Heart left ventricle (tissue), 16 donors: ENCODE measurements at regions not wholly inside any gene's neighbourhood (a gene's known extent, or its start where the extent isn't known, plus 50 kb on each side); places are given as distances from the start of the nearest gene placed in this dataset.

Source experiments
- ATAC-seq, 4 donors: fragments of 200-7000 bp; cut with Tn5 transposase; one replicate each; pipeline ENCODE4 v1.9.1; 2020 to 2022; ENCODE audit warnings: moderate library complexity in 4 of 4, mild to moderate bottlenecking in 3 of 4, moderate number of reproducible peaks in 1 of 4
- DNase-seq, 5 donors: peaks; one replicate each; pipeline ENCODE4 v3.0.0-alpha.2; 2020
- H3K27ac ChIP-seq, 12 donors: fragments of 200-600 bp; sonication (generic) in 4 of 12; one replicate each; pipeline versions ENCODE4 v1.5.0 to v1.8.0; 2016 to 2022; ENCODE audit warnings: mild to moderate bottlenecking in 2 of 12
- H3K27me3 ChIP-seq, 9 donors: fragments of 200-600 bp; sonication (generic) in 2 of 9; one replicate each; pipeline versions ENCODE4 v1.5.1 to v1.8.0; 2016 to 2022; ENCODE audit warnings: mild to moderate bottlenecking in 3 of 9
- H3K36me3 ChIP-seq, 9 donors: fragments of 200-600 bp; sonication (generic) in 2 of 9; one replicate each; pipeline versions ENCODE4 v1.5.0 to v1.8.0; 2018 to 2022; ENCODE audit warnings: mild to moderate bottlenecking in 2 of 9
- H3K4me1 ChIP-seq, 12 donors: fragments of 200-600 bp; sonication (generic) in 4 of 12; one replicate each; pipeline versions ENCODE4 v1.5.0 to v1.8.0; 2016 to 2022; ENCODE audit warnings: mild to moderate bottlenecking in 3 of 12
- H3K4me3 ChIP-seq, 12 donors: fragments of 200-600 bp; sonication (generic) in 4 of 12; one replicate each; pipeline versions ENCODE4 v1.5.0 to v1.8.0; 2017 to 2022; ENCODE audit warnings: mild to moderate bottlenecking in 9 of 12, moderate library complexity in 4 of 12
- H3K9me3 ChIP-seq, 12 donors: fragments of 200-600 bp; sonication (generic) in 4 of 12; one replicate each; pipeline versions ENCODE4 v1.5.0 to v1.8.0; 2016 to 2022; ENCODE audit warnings: mild to moderate bottlenecking in 1 of 12
- POLR2A ChIP-seq, 2 donors: fragments of 450-650 bp; IDR thresholded peaks; one replicate each; pipeline ENCODE4 v1.6.1; 2017; ENCODE audit warnings: antibody characterized with exemption in 2 of 2, mild to moderate bottlenecking in 2 of 2, moderate library complexity in 2 of 2
- WGBS, 4 donors: extraction: QIAGEN DNeasy Blood & Tissue Kit in 2 of 4; methylation state at CpG; one replicate each; pipeline versions ENCODE4 v1.1.5 to v1.1.7; 2013 to 2018; 5-methylcytosine and 5-hydroxymethylcytosine counted together
- intact Hi-C, 10 donors: fragments of 100-400 bp; cut with DNase I; formaldehyde crosslinking; loops; one replicate each; pipeline versions ENCODE4 v1.11.1 to v1.14.2; 2022
- TF ChIP-seq, protein P1 (sequence below), 12 donors: fragments of 200-600 bp; sonication (generic) in 4 of 12; IDR thresholded peaks; one replicate each; pipeline versions ENCODE4 v1.5.0 to v1.8.0; 2018 to 2022; ENCODE audit warnings: antibody characterized with exemption in 12 of 12, mild to moderate bottlenecking in 5 of 12
- donor health status: ischemic (EF 13 %, LVEDD 7.1; RV severe dilation, severe dysfunction).
- donor health status: healthy with polysubstance abuse.
- donor health status: DM: no; HTN: yes; CAD: no.
- donor health status: DM: no; HTN: no; CAD: no.
- donor health status: ischemic (EF 25% LVEDD 6.9; RV normal size, moderate dysfunction).
- donor health status: ischemic (EF 25% LVEDD 5.7; RV mildly dilated, moderate dysfunction).
- donor health status: healthy.
- donor health status: DM: yes; HTN: yes; CAD: no.
- donor health status: ischemic (EF 35%, LVEDD 5.7; RV mildly dilated, moderate dysfunction).
- donor health status: nonischemic (EF 11% LVEDD 7.7; RV severe dilation, severe dysfunction).
- donor health status: DM: yes; HTN: yes; CAD: no.
- donor health status: PGD.
- donor health status: ischemic (EF 29% LVEDD 5.4; RV normal size, mild dysfunction).
- donor health status: nonischemic (EF 23%, LVEDD 6.1; RV moderate dilation, normal function).

DNA sequence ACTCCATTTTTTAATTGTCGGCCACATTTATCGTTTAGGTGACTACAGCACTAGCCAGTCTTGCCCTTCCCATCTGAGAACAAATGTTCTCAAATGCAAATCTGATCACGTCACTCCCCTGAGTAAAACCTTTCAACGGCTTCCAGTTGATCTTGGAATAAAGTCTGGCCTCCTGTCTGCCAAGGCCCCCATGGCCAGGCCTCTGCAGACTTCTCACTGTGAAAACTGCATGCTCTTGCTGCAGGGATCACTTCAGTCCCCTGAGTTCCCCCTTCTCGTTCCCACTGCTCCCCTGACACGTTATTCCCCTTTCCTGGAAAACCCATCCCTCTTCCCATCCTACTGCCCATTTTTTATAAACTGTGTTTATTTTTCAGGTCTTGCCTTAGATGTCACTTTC is 124.1 kb upstream of the NEBL start:
- intact Hi-C loops: loop anchor here in 2 of 10 donors (5.0 to 10.0 kb wide), 2 partner anchors 96 to 129 kb away; no protein-coding TSS in a partner anchor
- Histone ChIP-seq H3K36me3 (no peaks in the 10 kb centered on the region), H3K27me3 (no peaks in the 10 kb centered on the region), H3K27ac (no peak overlapping the region), H3K9me3 (no peaks in the 10 kb centered on the region), H3K4me3 (no peak overlapping the region), H3K4me1 (peaks cover 0 to 12% (median 0%) of the 10 kb centered on the region in 12 donors)
- TF ChIP-seq, protein P1, sequence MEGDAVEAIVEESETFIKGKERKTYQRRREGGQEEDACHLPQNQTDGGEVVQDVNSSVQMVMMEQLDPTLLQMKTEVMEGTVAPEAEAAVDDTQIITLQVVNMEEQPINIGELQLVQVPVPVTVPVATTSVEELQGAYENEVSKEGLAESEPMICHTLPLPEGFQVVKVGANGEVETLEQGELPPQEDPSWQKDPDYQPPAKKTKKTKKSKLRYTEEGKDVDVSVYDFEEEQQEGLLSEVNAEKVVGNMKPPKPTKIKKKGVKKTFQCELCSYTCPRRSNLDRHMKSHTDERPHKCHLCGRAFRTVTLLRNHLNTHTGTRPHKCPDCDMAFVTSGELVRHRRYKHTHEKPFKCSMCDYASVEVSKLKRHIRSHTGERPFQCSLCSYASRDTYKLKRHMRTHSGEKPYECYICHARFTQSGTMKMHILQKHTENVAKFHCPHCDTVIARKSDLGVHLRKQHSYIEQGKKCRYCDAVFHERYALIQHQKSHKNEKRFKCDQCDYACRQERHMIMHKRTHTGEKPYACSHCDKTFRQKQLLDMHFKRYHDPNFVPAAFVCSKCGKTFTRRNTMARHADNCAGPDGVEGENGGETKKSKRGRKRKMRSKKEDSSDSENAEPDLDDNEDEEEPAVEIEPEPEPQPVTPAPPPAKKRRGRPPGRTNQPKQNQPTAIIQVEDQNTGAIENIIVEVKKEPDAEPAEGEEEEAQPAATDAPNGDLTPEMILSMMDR (IDR thresholded peaks at IDR 0.05): no peak
- TF ChIP-seq POLR2A (IDR thresholded peaks at IDR 0.05): no peak
- DNase-seq (no peak), ATAC-seq (peak in 1 of 4 donors; percentile 63)
- 69 to 84% (median 77%) methylated on average over 6 of the region's 6 CpGs for WGBS, 4 donors

DNA sequence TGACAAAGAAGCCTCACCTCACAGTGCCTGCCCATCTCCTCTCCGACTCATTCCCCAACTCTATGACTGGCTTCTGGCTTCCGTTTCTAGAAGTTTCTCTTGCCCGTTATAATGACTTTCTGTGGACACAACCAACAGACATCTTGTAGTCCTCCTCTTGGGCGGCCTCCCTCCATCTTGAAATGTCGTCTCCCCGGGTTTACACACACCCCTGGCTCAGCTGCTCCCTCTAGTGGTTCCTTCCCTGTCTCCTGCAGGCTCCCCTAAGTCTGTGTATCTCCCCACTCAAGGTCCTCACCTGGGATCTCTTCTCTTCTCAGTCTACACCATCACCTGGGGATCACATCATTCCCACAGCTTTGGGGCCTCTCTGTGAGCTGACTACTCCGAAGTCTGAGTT is 123.4 kb upstream of the NEBL start:
- intact Hi-C loops: loop anchor here in 2 of 10 donors (5.0 to 10.0 kb wide), 2 partner anchors 96 to 128 kb away; no protein-coding TSS in a partner anchor
- WGBS, 4 donors: 93 to 96% (median 95%) methylated on average over 7 of the region's 7 CpGs
- H3K9me3 ChIP-seq: no peaks in the 10 kb centered on the region
- TF ChIP-seq, protein P1 (IDR thresholded peaks at IDR 0.05): peak in 8 of 12 donors; percentile 13 to 42 (median 28)
- no peak for TF ChIP-seq POLR2A (IDR thresholded peaks at IDR 0.05)
- H3K4me3 ChIP-seq: no peak overlapping the region
- no peak overlapping the region for H3K27ac ChIP-seq
- H3K27me3 ChIP-seq: no peaks in the 10 kb centered on the region
- peak in 2 of 5 donors; percentile 37 to 38 for DNase-seq
- H3K4me1 ChIP-seq: peaks cover 0 to 12% (median 0%) of the 10 kb centered on the region in 12 donors
- H3K36me3 ChIP-seq: no peaks in the 10 kb centered on the region
- peak in 3 of 4 donors; percentile 52 to 68 (median 54) for ATAC-seq

DNA sequence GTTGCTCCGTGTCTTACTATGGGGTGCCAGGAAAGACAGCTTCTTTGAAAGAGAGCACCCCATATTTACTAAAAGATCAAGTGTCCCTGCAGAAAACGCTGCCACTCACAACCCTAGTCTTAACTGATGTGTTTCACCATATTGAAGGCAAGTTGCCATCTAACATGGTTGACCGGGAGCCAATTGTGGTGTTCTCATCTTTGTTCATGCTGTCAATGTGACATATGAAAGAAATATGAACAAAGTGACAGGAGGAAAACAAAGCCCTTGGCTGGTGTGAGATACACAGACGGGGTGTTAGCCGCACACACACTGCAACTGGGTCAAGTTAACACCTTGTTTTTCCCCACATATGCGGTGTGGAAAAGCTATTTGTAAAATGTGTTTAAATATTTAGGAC is 122.3 kb upstream of the NEBL start:
- intact Hi-C loops: no loop called here
- H3K4me3 ChIP-seq: no peak overlapping the region
- no peaks in the 10 kb centered on the region for H3K27me3 ChIP-seq
- no peaks in the 10 kb centered on the region for H3K36me3 ChIP-seq
- no peak for ATAC-seq
- DNase-seq: no peak
- 81 to 89% (median 85%) methylated on average over 6 of the region's 6 CpGs for WGBS, 4 donors
- H3K27ac ChIP-seq: no peak overlapping the region
- peaks cover 0 to 12% (median 0%) of the 10 kb centered on the region in 12 donors for H3K4me1 ChIP-seq
- no peaks in the 10 kb centered on the region for H3K9me3 ChIP-seq
- no peak for TF ChIP-seq POLR2A (IDR thresholded peaks at IDR 0.05)
- TF ChIP-seq, protein P1 (IDR thresholded peaks at IDR 0.05): no peak

DNA sequence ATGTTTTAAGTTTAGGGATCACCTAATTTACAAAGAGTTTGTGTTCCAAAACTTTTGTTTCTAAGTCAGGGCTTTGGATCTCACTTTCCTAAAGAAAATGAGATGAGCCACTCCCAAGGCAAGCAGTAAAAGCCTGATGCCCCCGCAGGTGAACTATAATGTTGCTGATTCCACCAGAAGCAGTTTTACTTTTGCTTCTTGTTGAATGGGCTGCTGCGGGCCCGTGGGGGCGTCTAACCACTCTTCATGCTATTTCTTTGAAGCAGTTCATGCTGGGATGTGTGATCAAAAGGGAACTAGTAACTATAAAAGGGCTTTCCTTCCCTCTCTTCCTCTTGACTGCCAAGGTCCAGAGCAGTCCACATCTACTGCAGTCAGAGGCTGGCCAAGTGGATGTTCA is 118.7 kb upstream of the NEBL start:
- 63 to 86% (median 72%) methylated on average over 4 of the region's 4 CpGs for WGBS, 4 donors
- no peaks in the 10 kb centered on the region for H3K36me3 ChIP-seq
- peaks cover 0 to 5% (median 0%) of the 10 kb centered on the region in 12 donors for H3K4me1 ChIP-seq
- ATAC-seq (no peak), DNase-seq (no peak)
- no peak overlapping the region for H3K27ac ChIP-seq
- H3K9me3 ChIP-seq: no peaks in the 10 kb centered on the region
- H3K4me3 ChIP-seq: no peak overlapping the region
- no peaks in the 10 kb centered on the region for H3K27me3 ChIP-seq
- TF ChIP-seq, protein P1 (IDR thresholded peaks at IDR 0.05): no peak
- no peak for TF ChIP-seq POLR2A (IDR thresholded peaks at IDR 0.05)
- intact Hi-C loops: no loop called here
